MM.1S (cell line): ENCODE measurements at regions not wholly inside any gene's neighbourhood (a gene's known extent, or its start where the extent isn't known, plus 50 kb on each side); places are given as distances from the start of the nearest gene placed in this dataset.

Experiments
- DNase-seq: peaks from one replicate; pipeline ENCODE4 v3.0.0-alpha.2; 2015
- H2AFZ ChIP-seq: fragments of 300-600 bp; sonication (generic); 2 replicates; pipeline ENCODE4 v1.6.0; 2016; ENCODE audit warnings: antibody characterized with exemption, low read length
- H3F3A ChIP-seq: fragments of 300-600 bp; sonication (generic); 2 replicates; pipeline ENCODE4 v1.6.1; 2016; ENCODE audit warnings: mild to moderate bottlenecking, antibody characterized with exemption, low read length, moderate library complexity, mixed read lengths; ENCODE audit not compliant: insufficient read depth
- H3K27ac ChIP-seq: fragments of 300-600 bp; sonication (generic); 2 replicates; pipeline ENCODE4 v1.5.1; 2016; ENCODE audit warnings: mild to moderate bottlenecking, low read length
- H3K27me3 ChIP-seq: fragments of 300-600 bp; sonication (generic); replicated peaks from 2 replicates; pipeline ENCODE4 v1.6.0; 2016; ENCODE audit warnings: low read length; ENCODE audit not compliant: insufficient read depth
- H3K36me3 ChIP-seq: fragments of 300-600 bp; sonication (generic); replicated peaks from 2 replicates; pipeline ENCODE4 v1.6.1; 2016; ENCODE audit warnings: mild to moderate bottlenecking, low read length, mixed read lengths; ENCODE audit not compliant: insufficient read depth
- H3K4me1 ChIP-seq: fragments of 300-600 bp; sonication (generic); 2 replicates; pipeline ENCODE4 v1.6.1; 2016; ENCODE audit warnings: low read length, mixed read lengths
- H3K4me2 ChIP-seq: fragments of 300-600 bp; sonication (generic); 2 replicates; pipeline ENCODE4 v1.6.0; 2016; ENCODE audit warnings: low read depth, low read length
- H3K4me3 ChIP-seq: fragments of 300-600 bp; sonication (generic); 2 replicates; pipeline ENCODE4 v1.5.1; 2016; ENCODE audit warnings: low read length, mixed read lengths
- H3K79me2 ChIP-seq: fragments of 300-600 bp; sonication (generic); 2 replicates; pipeline ENCODE4 v1.6.1; 2016; ENCODE audit warnings: mixed run types, low read length, mixed read lengths
- H3K9ac ChIP-seq: fragments of 300-600 bp; sonication (generic); 2 replicates; pipeline ENCODE4 v1.6.1; 2016; ENCODE audit warnings: low read length, mixed read lengths
- H3K9me2 ChIP-seq: fragments of 300-600 bp; sonication (generic); replicated peaks from 2 replicates; pipeline ENCODE4 v1.6.1; 2016; ENCODE audit warnings: mild to moderate bottlenecking, low read length, mixed read lengths; ENCODE audit not compliant: insufficient read depth
- H3K9me3 ChIP-seq: fragments of 300-600 bp; sonication (generic); replicated peaks from 2 replicates; pipeline ENCODE4 v1.6.1; 2016; ENCODE audit warnings: mild to moderate bottlenecking, low read length, mixed read lengths; ENCODE audit not compliant: insufficient read depth
- H4K20me1 ChIP-seq: fragments of 300-600 bp; sonication (generic); 2 replicates; pipeline ENCODE4 v1.6.1; 2016; ENCODE audit warnings: mild to moderate bottlenecking, low read length, moderate library complexity, mixed read lengths; ENCODE audit not compliant: insufficient read depth
- CTCF ChIP-seq: fragments of 300-600 bp; sonication (generic); IDR thresholded peaks from 2 replicates; pipeline ENCODE4 v1.5.1; 2016; ENCODE audit warnings: antibody characterized with exemption, low read length, mixed read lengths
- EZH2 ChIP-seq: fragments of 300-600 bp; sonication (generic); optimal IDR thresholded peaks from 2 replicates; pipeline ENCODE3; 2017; ENCODE audit warnings: low read depth, mild to moderate bottlenecking, antibody characterized with exemption, low read length, mixed read lengths
- EZH2phosphoT487 ChIP-seq: fragments of 300-600 bp; sonication (generic); IDR thresholded peaks from 2 replicates; pipeline ENCODE4 v1.6.1; 2018; ENCODE audit warnings: antibody characterized with exemption, low read length

GRCh38 chr10:60565492-60565891 lies 175.8 kb upstream of the ANK3 start:
- no peak overlapping the region for H2AFZ ChIP-seq
- H3K9me3 ChIP-seq: no peaks in the 10 kb centered on the region
- no peak for TF ChIP-seq CTCF
- H3K27me3 ChIP-seq: no peaks in the 10 kb centered on the region
- H3K4me2 ChIP-seq: no peak overlapping the region
- no peak overlapping the region for H3K27ac ChIP-seq
- no peaks in the 10 kb centered on the region for H3K79me2 ChIP-seq
- H4K20me1 ChIP-seq: no peaks in the 10 kb centered on the region
- 0 out of 2 replicates have a peak, but pooled peaks cover 6% of the 10 kb centered on the region for H3K4me1 ChIP-seq
- DNase-seq: no peak
- H3K36me3 ChIP-seq: no peaks in the 10 kb centered on the region
- H3F3A ChIP-seq: no peaks in the 10 kb centered on the region
- H3K4me3 ChIP-seq: no peak overlapping the region
- no peaks in the 10 kb centered on the region for H3K9me2 ChIP-seq
- H3K9ac ChIP-seq: no peak overlapping the region

- Histone ChIP-seq H3K9me2 (no peaks in the 10 kb centered on the region), H3F3A (no peaks in the 10 kb centered on the region), H3K79me2 (no peaks in the 10 kb centered on the region), H4K20me1 (no peaks in the 10 kb centered on the region), H2AFZ (no peak overlapping the region), H3K4me3 (no peak overlapping the region), H3K27ac (no peak overlapping the region), H3K4me2 (no peak overlapping the region), H3K27me3 (no peaks in the 10 kb centered on the region), H3K9ac (no peak overlapping the region), H3K4me1 (0 out of 2 replicates have a peak, but pooled peaks cover 6% of the 10 kb centered on the region), H3K36me3 (no peaks in the 10 kb centered on the region), H3K9me3 (no peaks in the 10 kb centered on the region)
- TF ChIP-seq EZH2 (no peak), CTCF (no peak), EZH2phosphoT487 (no peak)
- no peak for DNase-seq
Observed at GRCh38 chr10:60564475-60564874, 174.8 kb upstream of the ANK3 start.

GRCh38 chr10:60560451-60560850 lies 170.8 kb upstream of the ANK3 start:
- H3K4me2 ChIP-seq: no peak overlapping the region
- no peaks in the 10 kb centered on the region for H3F3A ChIP-seq
- no peaks in the 10 kb centered on the region for H3K9me3 ChIP-seq
- 0 out of 2 replicates have a peak, but pooled peaks cover 6% of the 10 kb centered on the region for H3K4me1 ChIP-seq
- H3K27ac ChIP-seq: no peak overlapping the region
- no peak overlapping the region for H3K4me3 ChIP-seq
- no peaks in the 10 kb centered on the region for H3K27me3 ChIP-seq
- H2AFZ ChIP-seq: no peak overlapping the region
- no peak for DNase-seq
- H3K36me3 ChIP-seq: no peaks in the 10 kb centered on the region
- H3K9ac ChIP-seq: no peak overlapping the region
- no peaks in the 10 kb centered on the region for H4K20me1 ChIP-seq
- H3K79me2 ChIP-seq: no peaks in the 10 kb centered on the region
- H3K9me2 ChIP-seq: no peaks in the 10 kb centered on the region
- TF ChIP-seq CTCF (no peak), EZH2phosphoT487 (no peak), EZH2 (no peak)

GRCh38 chr10:60555700-60556099 lies 166.0 kb upstream of the ANK3 start:
- Histone ChIP-seq H3K27me3 (no peaks in the 10 kb centered on the region), H3K9me3 (no peaks in the 10 kb centered on the region), H2AFZ (no peak overlapping the region), H4K20me1 (no peaks in the 10 kb centered on the region), H3K4me2 (no peak overlapping the region), H3K9me2 (no peaks in the 10 kb centered on the region), H3K27ac (no peak overlapping the region), H3K4me3 (no peak overlapping the region), H3K4me1 (no peaks in the 10 kb centered on the region), H3F3A (no peaks in the 10 kb centered on the region), H3K36me3 (no peaks in the 10 kb centered on the region), H3K79me2 (no peaks in the 10 kb centered on the region), H3K9ac (no peak overlapping the region)
- TF ChIP-seq CTCF (no peak), EZH2 (no peak), EZH2phosphoT487 (no peak)
- no peak for DNase-seq
